HepG2 (cell line): ENCODE measurements at regions not wholly inside any gene's neighbourhood (a gene's known extent, or its start where the extent isn't known, plus 50 kb on each side); places are given as distances from the start of the nearest gene placed in this dataset.

ENCODE experiments used
- ATAC-seq: fragments of 200-7000 bp; cut with Tn5 transposase; 3 replicates; pipeline ENCODE4 v1.9.1; 2020; ENCODE audit warnings: mild to moderate bottlenecking, moderate library complexity
- BruUV-seq: library from RNA; stranded (reverse); fragments of 400-500 nt; replicated peaks from 2 replicates; lab custom pipeline; 2021; lab: Mats Ljungman, UMichigan
- CTCF ChIA-PET: fragments of 300-600 bp; formaldehyde crosslinking; extraction: SDS; loops from one replicate; lab custom pipeline; 2021; ENCODE audit warnings: low total read pairs, inconsistent platforms, low intra/inter-chr PET ratio; lab: Yijun Ruan, JAX
- POLR2A ChIA-PET: fragments of 350-600 bp; sonication (Branson Sonifier 250); formaldehyde crosslinking; loops from one replicate; lab custom pipeline; 2020; ENCODE audit warnings: antibody characterized with exemption, inconsistent platforms; lab: Yijun Ruan, JAX
- DNase-seq: peaks from one replicate; pipeline ENCODE4 v3.0.0-alpha.2; 2015; ENCODE audit warnings: low spot score
- FAIRE-seq: peaks from 3 replicates; lab custom pipeline; 2011; peaks lifted over from hg19 to GRCh38; lab: Jason Lieb, UNC
- H2AFZ ChIP-seq: one replicate; pipeline ENCODE4 v1.6.1; 2011; ENCODE audit warnings: low read length, inconsistent platforms
- H3K27ac ChIP-seq: fragments of 300-600 bp; 3 replicates; pipeline ENCODE4 v1.8.0; 2011; ENCODE audit warnings: mixed run types, mild to moderate bottlenecking, mixed read lengths, low read length, inconsistent platforms; ENCODE audit not compliant: insufficient read depth; ENCODE audit errors: extremely low read length
- H3K27me3 ChIP-seq, 2 experiments: fragments of 200-600 bp in 1 of 2; 2 replicates in 1 of 2; 3 replicates in 1 of 2; pipeline versions ENCODE4 v1.6.0 to v1.8.0; 2011; ENCODE audit warnings: low read length in 2 of 2, mild to moderate bottlenecking in 2 of 2, moderate library complexity in 2 of 2, inconsistent platforms in 1 of 2; ENCODE audit not compliant: insufficient read depth in 2 of 2, control insufficient read depth in 1 of 2
- H3K36me3 ChIP-seq, 2 experiments: fragments of 200-600 bp in 1 of 2; replicated peaks in 1 of 2; 2 replicates in 1 of 2; 3 replicates in 1 of 2; pipeline versions ENCODE4 v1.5.1 to v1.8.0; 2011; ENCODE audit warnings: low read length in 2 of 2, inconsistent platforms in 1 of 2; ENCODE audit not compliant: insufficient read depth in 2 of 2, control insufficient read depth in 1 of 2
- H3K4me1 ChIP-seq: 2 replicates; pipeline ENCODE4 v1.5.1; 2012; ENCODE audit warnings: low read length, inconsistent platforms; ENCODE audit not compliant: insufficient read depth
- H3K4me2 ChIP-seq: 2 replicates; pipeline ENCODE4 v1.6.0; 2011; ENCODE audit warnings: low read depth, low read length, inconsistent platforms
- H3K4me3 ChIP-seq, 3 experiments: fragments of 200-600 bp in 1 of 3; sonication (generic), shearing (Covaris generic) in 1 of 3; replicated peaks in 1 of 3; 2 replicates each; pipeline ENCODE4 v1.5.1; 2011 to 2016; ENCODE audit warnings: low read length in 3 of 3, inconsistent platforms in 2 of 3, low read depth in 2 of 3, mild to moderate bottlenecking in 2 of 3, control low read depth in 1 of 3, mixed read lengths in 1 of 3; ENCODE audit not compliant: insufficient read depth in 1 of 3
- H3K79me2 ChIP-seq: one replicate; pipeline ENCODE4 v1.6.1; 2011; ENCODE audit warnings: low read length, inconsistent platforms; ENCODE audit not compliant: insufficient read depth
- H3K9ac ChIP-seq: 2 replicates; pipeline ENCODE4 v1.6.0; 2011; ENCODE audit warnings: mild to moderate bottlenecking, low read depth, low read length, inconsistent platforms; ENCODE audit not compliant: insufficient read depth
- H3K9me3 ChIP-seq: 2 replicates; pipeline ENCODE4 v1.5.1; 2012; ENCODE audit warnings: mild to moderate bottlenecking, low read length
- H4K20me1 ChIP-seq: 2 replicates; pipeline ENCODE4 v1.6.0; 2011; ENCODE audit warnings: inconsistent platforms, mild to moderate bottlenecking, low read length, moderate library complexity; ENCODE audit not compliant: insufficient read depth
- BRF2 ChIP-seq: sonication (generic); formaldehyde crosslinking; IDR thresholded peaks from 2 replicates; pipeline ENCODE4 v1.8.1; 2022; ENCODE audit warnings: mild to moderate bottlenecking, missing genetic modification reagents
- DNMT1 ChIP-seq: sonication (generic); formaldehyde crosslinking; IDR thresholded peaks from 2 replicates; pipeline ENCODE4 v1.5.1; 2020; ENCODE audit warnings: mild to moderate bottlenecking, missing genetic modification reagents
- GATAD1 ChIP-seq: IDR thresholded peaks from 2 replicates; pipeline ENCODE4 v1.6.1; 2016; ENCODE audit warnings: missing genetic modification reagents, missing compliant biosample characterization
- GLMP ChIP-seq: sonication (generic); formaldehyde crosslinking; IDR thresholded peaks from 2 replicates; pipeline ENCODE4 v1.9.0; 2021; ENCODE audit warnings: missing genetic modification reagents, mild to moderate bottlenecking, borderline replicate concordance
- MEIS2 ChIP-seq: sonication (generic); formaldehyde crosslinking; IDR thresholded peaks from 2 replicates; pipeline ENCODE4 v1.9.0; 2021; ENCODE audit warnings: mild to moderate bottlenecking, missing genetic modification reagents
- NFAT5 ChIP-seq: sonication (generic); formaldehyde crosslinking; IDR thresholded peaks from 2 replicates; pipeline ENCODE4 v1.4.0; 2020; ENCODE audit warnings: missing genetic modification reagents
- PCBP1 ChIP-seq: fragments of 200-400 bp; formaldehyde crosslinking; IDR thresholded peaks from 2 replicates; pipeline ENCODE4 v1.6.1; 2017; ENCODE audit warnings: mild to moderate bottlenecking, low read depth, low read length, borderline replicate concordance
- PHB2 ChIP-seq: fragments of 450-650 bp; IDR thresholded peaks from 2 replicates; pipeline ENCODE4 v1.6.1; 2018; ENCODE audit not compliant: partially characterized antibody
- PREB ChIP-seq: sonication (generic); formaldehyde crosslinking; IDR thresholded peaks from 2 replicates; pipeline ENCODE4 v1.4.0; 2020; ENCODE audit warnings: missing genetic modification reagents
- SATB2 ChIP-seq: sonication (generic); formaldehyde crosslinking; IDR thresholded peaks from 2 replicates; pipeline ENCODE4 v1.5.0; 2020; ENCODE audit warnings: missing genetic modification reagents
- SUZ12 ChIP-seq: fragments of 150-350 bp; IDR thresholded peaks from 2 replicates; pipeline ENCODE4 v1.6.1; 2014; ENCODE audit warnings: low read depth, low read length
- TEAD3 ChIP-seq: optimal IDR thresholded peaks from 2 replicates; pipeline ENCODE3; 2016; ENCODE audit warnings: borderline replicate concordance
- U2AF2 ChIP-seq: fragments of 200-400 bp; formaldehyde crosslinking; IDR thresholded peaks from 2 replicates; pipeline ENCODE4 v1.6.1; 2017; ENCODE audit warnings: low read depth, mild to moderate bottlenecking, low read length
- ZEB1 ChIP-seq: IDR thresholded peaks from 2 replicates; pipeline ENCODE4 v1.6.1; 2012; ENCODE audit warnings: mild to moderate bottlenecking, low read depth, inconsistent platforms; ENCODE audit not compliant: insufficient replicate concordance
- ZMAT5 ChIP-seq: sonication (generic); formaldehyde crosslinking; IDR thresholded peaks from 2 replicates; pipeline ENCODE4 v1.5.0; 2020; ENCODE audit warnings: mild to moderate bottlenecking, low read depth, missing genetic modification reagents, borderline replicate concordance
- ZNF34 ChIP-seq: sonication (generic); formaldehyde crosslinking; IDR thresholded peaks from 2 replicates; pipeline ENCODE4 v1.4.0; 2020; ENCODE audit warnings: mild to moderate bottlenecking, missing genetic modification reagents, borderline replicate concordance
- ZNF841 ChIP-seq: sonication (generic); formaldehyde crosslinking; IDR thresholded peaks from 2 replicates; pipeline ENCODE4 v1.8.1; 2023; ENCODE audit warnings: missing genetic modification reagents, borderline replicate concordance
- ZNF850 ChIP-seq: sonication (generic); formaldehyde crosslinking; conservative IDR thresholded peaks from 2 replicates; pipeline ENCODE4 v1.9.0; 2021; ENCODE audit warnings: mild to moderate bottlenecking, missing genetic modification reagents
- WGBS: methylation state at CpG from one replicate; pipeline ENCODE4 v1.1.6; 2017; ENCODE audit warnings: low lambda C conversion rate; 5-methylcytosine and 5-hydroxymethylcytosine counted together
- in situ Hi-C: cut with HindIII; loops from 2 replicates; pipeline ENCODE4 v1.10.0; 2017; ENCODE audit warnings: low pct_unique_long_range_greater_than_20kb; ENCODE audit not compliant: extremely low pct_ligation_motif_present
- intact Hi-C: fragments of 100-400 bp; cut with micrococcal nuclease; formaldehyde crosslinking; loops from one replicate; pipeline ENCODE4 v1.10.0; 2022; ENCODE audit not compliant: unreplicated experiment

- ATAC-seq = no peak
- POLR2A ChIA-PET = no interaction called here
- TF ChIP-seq ZNF841 (CRISPR knock-in tag) = no peak
- no peak for TF ChIP-seq PREB (CRISPR knock-in tag)
- no peak for TF ChIP-seq ZNF34 (CRISPR knock-in tag)
- TF ChIP-seq ZNF850 = no peak
- TF ChIP-seq ZMAT5 = no peak
- TF ChIP-seq TEAD3 = no peak
- TF ChIP-seq ZEB1 = no peak
- no peak for TF ChIP-seq DNMT1 (CRISPR knock-in tag)
- TF ChIP-seq SATB2 (CRISPR knock-in tag) = no peak
- TF ChIP-seq SUZ12 = no peak
- no peak for TF ChIP-seq GATAD1 (CRISPR knock-in tag)
- TF ChIP-seq PCBP1 = no peak
- TF ChIP-seq PHB2 = no peak
- TF ChIP-seq U2AF2 = no peak
- TF ChIP-seq NFAT5 = no peak
- TF ChIP-seq MEIS2 = no peak
- TF ChIP-seq BRF2 (CRISPR knock-in tag) = no peak
- TF ChIP-seq GLMP (CRISPR knock-in tag) = no peak
These were observed 651.2 kb upstream of the MIR17HG start for GRCh38 chr13:90696254-90696653.

More at GRCh38 chr13:90696254-90696653, 651.2 kb upstream of the MIR17HG start:
- in situ Hi-C loops = no loop called here
- Histone ChIP-seq H3K36me3 (no peaks in the 10 kb centered on the region), H4K20me1 (no peaks in the 10 kb centered on the region), H3K27ac (no peak overlapping the region), H3K4me2 (no peak overlapping the region), H3K27me3 (no peaks in the 10 kb centered on the region), H3K4me1 (no peaks in the 10 kb centered on the region), H2AFZ (no peak overlapping the region), H3K9me3 (no peaks in the 10 kb centered on the region), H3K4me3 (no peak overlapping the region), H3K79me2 (no peaks in the 10 kb centered on the region), H3K9ac (no peak overlapping the region)
- CTCF ChIA-PET = no interaction called here
- BruUV-seq = no TSS peak
- no peak for FAIRE-seq
- no peak for DNase-seq
- intact Hi-C loops = no loop called here
- 0% methylated on average over 1 of the region's 1 CpG for WGBS
